ENCODE measurements at regions not wholly inside any gene's neighbourhood (a gene's known extent, or its start where the extent isn't known, plus 50 kb on each side); places are given as distances from the start of the nearest gene placed in this dataset.

GRCh38 chr11:56922421-56922820 lies 66.3 kb upstream of the OR5AK2 start:
- whole genome bisulfite sequencing (ENCODE audit: insufficient coverage, insufficient replicate concordance, low lambda C conversion rate, missing lambda C conversion rate), result 62% methylated on average over 1 of the region's 1 CpG
- in situ Hi-C loops (cut with MboI), result no loop called here
- H3K4me1 ChIP-seq (ENCODE audit: control insufficient read depth, insufficient read depth, low read length), result no peaks in the 10 kb centered on the region
- no peaks in the 10 kb centered on the region for H3K79me2 ChIP-seq (ENCODE audit: control insufficient read depth, insufficient read depth, low read length)
- H3K9me3 ChIP-seq (replicated peaks; ENCODE audit: control insufficient read depth, insufficient read depth, low read length), result no peaks in the 10 kb centered on the region
- FAIRE-seq (no peak), DNase-seq (ENCODE audit: low read depth, low spot score) (no peak), ATAC-seq (no peak)
- CTCF ChIA-PET, result no interaction called here
- no peak overlapping the region for H2AFZ ChIP-seq (ENCODE audit: control insufficient read depth, low read depth, low read length)
- no peaks in the 10 kb centered on the region for H3K36me3 ChIP-seq (ENCODE audit: control insufficient read depth in 2 of 2, insufficient read depth in 2 of 2, low read length in 1 of 2)
- RAD21 ChIA-PET (ENCODE audit: unreplicated experiment), result no interaction called here
- no peak overlapping the region for H3K9ac ChIP-seq (ENCODE audit: control insufficient read depth, insufficient read depth, low read length)
- H3K4me3 ChIP-seq, result no peak overlapping the region
- BruUV-seq (replicated peaks), result no TSS peak
- H3K27ac ChIP-seq (ENCODE audit: control insufficient read depth, insufficient read depth), result no peak overlapping the region
- H3K4me2 ChIP-seq (ENCODE audit: control insufficient read depth, insufficient read depth), result no peak overlapping the region
- H3K27me3 ChIP-seq (replicated peaks in 1 of 2; ENCODE audit: control insufficient read depth in 2 of 2, insufficient read depth in 2 of 2, low read length in 1 of 2), result no peaks in the 10 kb centered on the region
- intact Hi-C loops (cut with micrococcal nuclease; ENCODE audit: unreplicated experiment), result no loop called here
- TF ChIP-seq RAD21 (IDR thresholded peaks at IDR 0.05; ENCODE audit: insufficient read depth, low read depth, low read length), result no peak
- no peak for TF ChIP-seq RFX5 (IDR thresholded peaks at IDR 0.05; ENCODE audit: low read depth, low read length)
- TF ChIP-seq E2F8 (IDR thresholded peaks at IDR 0.05; ENCODE audit: low read depth, partially characterized antibody), result no peak
- TF ChIP-seq ZNF274 (IDR thresholded peaks at IDR 0.05; ENCODE audit: insufficient read depth, insufficient read length), result no peak
- no peak for TF ChIP-seq RELA (IDR thresholded peaks at IDR 0.05; ENCODE audit: borderline replicate concordance, partially characterized antibody)
- no peak for TF ChIP-seq NR2C2 (IDR thresholded peaks at IDR 0.05; ENCODE audit: borderline replicate concordance, control insufficient read depth, insufficient read length, low read depth)
- TF ChIP-seq ZNF687 (IDR thresholded peaks at IDR 0.05), result no peak
- TF ChIP-seq SP1 (IDR thresholded peaks at IDR 0.05; ENCODE audit: low read depth, low read length), result no peak
- SMC1A ChIA-PET (ENCODE audit: uncharacterized antibody, unreplicated experiment), result no interaction called here
- no peaks in the 10 kb centered on the region for H4K20me1 ChIP-seq (ENCODE audit: control insufficient read depth, insufficient read depth)
- POLR2A ChIA-PET, result no interaction called here

Data from GM12878 (cell line).